PC-9 (cell line): ENCODE measurements at regions not wholly inside any gene's neighbourhood (a gene's known extent, or its start where the extent isn't known, plus 50 kb on each side); places are given as distances from the start of the nearest gene placed in this dataset.

Experiments used
- BruUV-seq: library from RNA; stranded (reverse); fragments of 400-500 nt; replicated peaks from 2 replicates; lab custom pipeline; 2021; lab: Mats Ljungman, UMichigan
- CTCF ChIA-PET: fragments of 300-600 bp; sonication (Branson Sonifier 250); formaldehyde crosslinking; loops from one replicate; lab custom pipeline; 2022; ENCODE audit warnings: antibody characterized with exemption; lab: Charles Lee
- POLR2A ChIA-PET: fragments of 300-600 bp; sonication (Branson Sonifier 250); formaldehyde crosslinking; loops from one replicate; lab custom pipeline; 2022; ENCODE audit warnings: antibody characterized with exemption; ENCODE audit not compliant: unreplicated experiment; lab: Charles Lee
- DNase-seq, 2 experiments: peaks; one replicate each; pipeline versions ENCODE4 v3.0.0 to v3.0.0-alpha.2; 2015 to 2022; ENCODE audit warnings: mixed read lengths in 1 of 2
- H2AFZ ChIP-seq: fragments of 200-600 bp; sonication (generic); 2 replicates; pipeline ENCODE4 v1.8.1; 2017; ENCODE audit warnings: antibody characterized with exemption
- H3F3A ChIP-seq: fragments of 200-600 bp; sonication (generic); 2 replicates; pipeline ENCODE4 v1.8.1; 2017; ENCODE audit warnings: antibody characterized with exemption, mild to moderate bottlenecking, low read depth; ENCODE audit not compliant: insufficient read depth
- H3K27ac ChIP-seq: fragments of 200-600 bp; sonication (generic); 2 replicates; pipeline ENCODE4 v1.6.1; 2016; ENCODE audit warnings: mixed run types
- H3K27me3 ChIP-seq: fragments of 200-600 bp; sonication (generic); 2 replicates; pipeline ENCODE4 v1.6.1; 2016; ENCODE audit warnings: low read depth, mixed run types; ENCODE audit not compliant: insufficient read depth
- H3K36me3 ChIP-seq: fragments of 200-600 bp; sonication (generic); 2 replicates; pipeline ENCODE4 v1.6.1; 2016; ENCODE audit warnings: low read depth, mixed run types
- H3K4me1 ChIP-seq: fragments of 200-600 bp; sonication (generic); replicated peaks from 2 replicates; pipeline ENCODE4 v1.6.1; 2016; ENCODE audit warnings: mixed run types; ENCODE audit not compliant: insufficient read depth
- H3K4me2 ChIP-seq: fragments of 200-600 bp; sonication (generic); 2 replicates; pipeline ENCODE4 v1.6.1; 2017; ENCODE audit warnings: mixed run types
- H3K4me3 ChIP-seq: fragments of 200-600 bp; sonication (generic); 2 replicates; pipeline ENCODE4 v1.6.1; 2016; ENCODE audit warnings: mixed run types
- H3K79me2 ChIP-seq: fragments of 200-600 bp; sonication (generic); 2 replicates; pipeline ENCODE4 v1.6.1; 2017; ENCODE audit warnings: low read depth, mixed run types
- H3K9me2 ChIP-seq: fragments of 200-600 bp; sonication (generic); 2 replicates; pipeline ENCODE4 v1.8.1; 2017; ENCODE audit warnings: mild to moderate bottlenecking; ENCODE audit not compliant: insufficient read depth
- H3K9me3 ChIP-seq: fragments of 200-600 bp; sonication (generic); 2 replicates; pipeline ENCODE4 v1.8.1; 2016; ENCODE audit warnings: low read depth; ENCODE audit not compliant: insufficient read depth
- H4K20me1 ChIP-seq: fragments of 200-600 bp; sonication (generic); 2 replicates; pipeline ENCODE4 v1.8.1; 2017; ENCODE audit not compliant: insufficient read depth
- EZH2 ChIP-seq: fragments of 200-600 bp; sonication (generic); IDR thresholded peaks from 2 replicates; pipeline ENCODE4 v1.8.0; 2017; ENCODE audit warnings: antibody characterized with exemption, low read depth
- intact Hi-C: fragments of 100-400 bp; cut with micrococcal nuclease; formaldehyde crosslinking; loops from one replicate; pipeline ENCODE4 v1.10.0; 2022; ENCODE audit not compliant: unreplicated experiment
- TF ChIP-seq, protein P1 (sequence below): fragments of 200-600 bp; sonication (generic); conservative IDR thresholded peaks from 2 replicates; pipeline ENCODE4 v1.6.1; 2017; ENCODE audit warnings: mixed run types, antibody characterized with exemption, mild to moderate bottlenecking, moderate library complexity

DNA sequence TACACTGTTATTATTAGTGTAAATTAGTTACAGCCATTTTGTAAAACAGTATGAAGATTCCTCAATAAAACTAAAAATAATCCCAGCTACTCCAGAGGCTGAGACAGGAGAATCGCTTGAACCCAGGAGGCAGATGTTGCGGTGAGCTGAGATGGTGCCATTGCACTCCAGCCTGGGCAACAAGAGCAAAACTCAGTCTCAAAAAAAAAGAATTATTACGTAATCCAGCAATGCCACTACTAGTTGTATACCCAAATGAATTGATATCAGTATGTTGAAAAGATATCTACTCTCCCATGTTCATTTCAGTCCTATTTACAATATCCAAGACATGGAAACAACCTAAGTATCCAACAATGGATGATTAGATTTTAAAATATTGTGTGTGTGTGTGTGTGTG lies 313.6 kb downstream of the EPHA4 start:
- ChIA-PET CTCF (no interaction called here), POLR2A (no interaction called here)
- BruUV-seq: no TSS peak
- H3F3A ChIP-seq: no peaks in the 10 kb centered on the region
- no peak overlapping the region for H2AFZ ChIP-seq
- H3K4me1 ChIP-seq: 0 out of 2 replicates have a peak, but pooled peaks cover 9% of the 10 kb centered on the region
- intact Hi-C loops: no loop called here
- no peaks in the 10 kb centered on the region for H3K9me3 ChIP-seq
- no peaks in the 10 kb centered on the region for H4K20me1 ChIP-seq
- no peaks in the 10 kb centered on the region for H3K79me2 ChIP-seq
- no peak overlapping the region for H3K27ac ChIP-seq
- H3K4me2 ChIP-seq: no peak overlapping the region
- no peaks in the 10 kb centered on the region for H3K27me3 ChIP-seq
- no peaks in the 10 kb centered on the region for H3K36me3 ChIP-seq
- H3K4me3 ChIP-seq: no peak overlapping the region
- TF ChIP-seq, protein P1, sequence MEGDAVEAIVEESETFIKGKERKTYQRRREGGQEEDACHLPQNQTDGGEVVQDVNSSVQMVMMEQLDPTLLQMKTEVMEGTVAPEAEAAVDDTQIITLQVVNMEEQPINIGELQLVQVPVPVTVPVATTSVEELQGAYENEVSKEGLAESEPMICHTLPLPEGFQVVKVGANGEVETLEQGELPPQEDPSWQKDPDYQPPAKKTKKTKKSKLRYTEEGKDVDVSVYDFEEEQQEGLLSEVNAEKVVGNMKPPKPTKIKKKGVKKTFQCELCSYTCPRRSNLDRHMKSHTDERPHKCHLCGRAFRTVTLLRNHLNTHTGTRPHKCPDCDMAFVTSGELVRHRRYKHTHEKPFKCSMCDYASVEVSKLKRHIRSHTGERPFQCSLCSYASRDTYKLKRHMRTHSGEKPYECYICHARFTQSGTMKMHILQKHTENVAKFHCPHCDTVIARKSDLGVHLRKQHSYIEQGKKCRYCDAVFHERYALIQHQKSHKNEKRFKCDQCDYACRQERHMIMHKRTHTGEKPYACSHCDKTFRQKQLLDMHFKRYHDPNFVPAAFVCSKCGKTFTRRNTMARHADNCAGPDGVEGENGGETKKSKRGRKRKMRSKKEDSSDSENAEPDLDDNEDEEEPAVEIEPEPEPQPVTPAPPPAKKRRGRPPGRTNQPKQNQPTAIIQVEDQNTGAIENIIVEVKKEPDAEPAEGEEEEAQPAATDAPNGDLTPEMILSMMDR: no peak
- no peak for TF ChIP-seq EZH2
- DNase-seq: no peak
- H3K9me2 ChIP-seq: no peaks in the 10 kb centered on the region; the same call in 1 of the 2 replicates

DNA sequence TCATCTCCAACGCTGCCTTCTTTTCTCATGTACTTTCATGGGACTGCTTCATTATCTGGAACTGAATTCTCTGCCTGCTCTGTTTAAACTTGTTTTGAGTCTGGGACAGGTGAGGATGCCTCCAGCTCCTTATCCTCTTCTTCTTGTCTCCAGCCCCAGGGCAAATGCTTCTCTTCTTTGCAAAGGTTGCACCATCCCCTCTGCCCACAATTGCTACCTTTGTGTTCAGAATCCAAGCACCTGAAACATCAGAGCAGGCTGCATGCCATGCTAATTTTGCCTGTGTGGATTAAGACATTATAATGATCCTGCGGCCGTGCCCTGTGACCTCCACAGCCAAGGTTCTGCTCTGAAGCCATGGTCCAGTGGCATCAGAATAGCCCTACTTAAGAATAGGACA lies 309.5 kb downstream of the EPHA4 start:
- Histone ChIP-seq H3K9me3 (no peaks in the 10 kb centered on the region), H4K20me1 (no peaks in the 10 kb centered on the region), H3K27me3 (no peaks in the 10 kb centered on the region), H3F3A (no peaks in the 10 kb centered on the region), H2AFZ (no peak overlapping the region), H3K4me1 (no peaks in the 10 kb centered on the region), H3K4me3 (no peak overlapping the region), H3K36me3 (no peaks in the 10 kb centered on the region), H3K4me2 (no peak overlapping the region), H3K9me2 (no peaks in the 10 kb centered on the region), H3K27ac (no peak overlapping the region), H3K79me2 (no peaks in the 10 kb centered on the region)
- ChIA-PET CTCF (no interaction called here), POLR2A (no interaction called here)
- intact Hi-C loops: no loop called here
- BruUV-seq: no TSS peak
- no peak for DNase-seq
- TF ChIP-seq, protein P1: no peak
- no peak for TF ChIP-seq EZH2

DNA sequence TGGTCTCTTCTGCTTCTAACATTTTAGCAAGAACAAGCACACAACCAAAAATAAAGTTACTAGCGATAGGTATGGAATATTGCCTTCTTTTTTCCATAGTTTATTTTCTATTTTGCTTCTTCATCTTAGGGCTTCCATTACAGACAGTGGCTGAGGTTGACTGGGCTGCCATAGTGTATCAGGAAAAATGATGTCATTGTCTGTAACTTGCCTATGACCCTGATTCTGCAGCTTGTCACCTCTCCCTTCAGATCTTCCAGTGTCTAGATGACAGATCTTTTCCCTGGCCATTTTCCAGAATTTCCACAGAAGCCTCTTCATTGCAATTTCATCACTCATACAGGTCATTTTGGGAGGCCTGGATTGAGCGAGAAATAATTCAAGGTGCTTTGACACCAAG lies 308.5 kb downstream of the EPHA4 start:
- Histone ChIP-seq H3K36me3 (no peaks in the 10 kb centered on the region), H3F3A (no peaks in the 10 kb centered on the region)

More for the DNA sequence above, 308.5 kb downstream of the EPHA4 start:
- no peaks in the 10 kb centered on the region for H4K20me1 ChIP-seq
- no peak overlapping the region for H3K27ac ChIP-seq
- intact Hi-C loops: no loop called here
- TF ChIP-seq EZH2: no peak
- TF ChIP-seq, protein P1: no peak
- H3K4me1 ChIP-seq: no peaks in the 10 kb centered on the region
- H3K79me2 ChIP-seq: no peaks in the 10 kb centered on the region
- no TSS peak for BruUV-seq
- H2AFZ ChIP-seq: no peak overlapping the region
- H3K9me2 ChIP-seq: no peaks in the 10 kb centered on the region
- H3K9me3 ChIP-seq: no peaks in the 10 kb centered on the region
- no peak for DNase-seq
- H3K4me3 ChIP-seq: no peak overlapping the region
- H3K4me2 ChIP-seq: no peak overlapping the region
- ChIA-PET POLR2A (no interaction called here), CTCF (no interaction called here)
- no peaks in the 10 kb centered on the region for H3K27me3 ChIP-seq
